Naive thymus-derived CD4-positive, alpha-beta T cell (primary cell): ENCODE measurements at regions not wholly inside any gene's neighbourhood (a gene's known extent, or its start where the extent isn't known, plus 50 kb on each side); places are given as distances from the start of the nearest gene placed in this dataset.

Experiments used
- ATAC-seq: fragments of 150-1000 bp; cut with Tn5 transposase; 2 replicates; pipeline ENCODE4 v1.10.0; 2021; ENCODE audit warnings: mild to moderate bottlenecking, moderate library complexity
- CTCF ChIA-PET: fragments of 350-600 bp; sonication (Branson Sonifier 250); formaldehyde crosslinking; loops from one replicate; lab custom pipeline; 2021; ENCODE audit warnings: antibody characterized with exemption; lab: Charles Lee
- POLR2A ChIA-PET: fragments of 350-600 bp; sonication (Branson Sonifier 250); formaldehyde crosslinking; loops from one replicate; lab custom pipeline; 2021; ENCODE audit warnings: antibody characterized with exemption, inconsistent platforms; lab: Charles Lee
- DNase-seq, 9 donors: peaks; one replicate each; pipeline versions ENCODE4 v3.0.0 to v3.0.0-alpha.2; 2020 to 2022; ENCODE audit warnings: mixed read lengths in 1 of 9
- H3K27ac ChIP-seq: one replicate; pipeline ENCODE4 v1.7.0; 2013; ENCODE audit warnings: mild to moderate bottlenecking, low read depth, low read length, moderate library complexity
- H3K27me3 ChIP-seq, 2 donors: one replicate each; pipeline ENCODE4 v1.7.0; 2013; ENCODE audit warnings: low read length in 2 of 2, mild to moderate bottlenecking in 2 of 2, moderate library complexity in 2 of 2; ENCODE audit not compliant: control insufficient read depth in 2 of 2, insufficient read depth in 2 of 2
- H3K36me3 ChIP-seq, 3 experiments: 1 replicate in 2 of 3; 2 replicates in 1 of 3; pipeline ENCODE4 v1.7.0; 2013; ENCODE audit warnings: low read length in 3 of 3, mild to moderate bottlenecking in 3 of 3, moderate library complexity in 1 of 3; ENCODE audit not compliant: insufficient read depth in 3 of 3, control insufficient read depth in 2 of 3
- H3K4me1 ChIP-seq, 2 donors: one replicate each; pipeline ENCODE4 v1.7.0; 2013; ENCODE audit warnings: low read length in 2 of 2, mild to moderate bottlenecking in 2 of 2, moderate library complexity in 1 of 2; ENCODE audit not compliant: control insufficient read depth in 2 of 2, insufficient read depth in 2 of 2
- H3K4me3 ChIP-seq: 2 replicates; pipeline ENCODE4 v1.7.0; 2013; ENCODE audit warnings: mild to moderate bottlenecking, low read length
- H3K9me3 ChIP-seq, 3 experiments: 1 replicate in 2 of 3; 2 replicates in 1 of 3; pipeline ENCODE4 v1.7.0; 2013; ENCODE audit warnings: low read length in 3 of 3; ENCODE audit not compliant: control insufficient read depth in 2 of 3
- H3K27ac Mint-ChIP-seq, 9 donors: one replicate each; pipeline ENCODE4 v1.8.0; 2020 to 2022; ENCODE audit warnings: mixed read lengths in 9 of 9, mild to moderate bottlenecking in 8 of 9, moderate library complexity in 5 of 9, inconsistent platforms in 2 of 9
- H3K27me3 Mint-ChIP-seq, 5 donors: one replicate each; pipeline ENCODE4 v1.8.0; 2021 to 2022; ENCODE audit warnings: mixed read lengths in 5 of 5, mild to moderate bottlenecking in 1 of 5
- H3K36me3 Mint-ChIP-seq, 5 donors: one replicate each; pipeline ENCODE4 v1.8.0; 2020 to 2022; ENCODE audit warnings: mixed read lengths in 5 of 5, mild to moderate bottlenecking in 3 of 5, inconsistent platforms in 1 of 5
- H3K4me1 Mint-ChIP-seq, 7 donors: one replicate each; pipeline ENCODE4 v1.8.0; 2020 to 2022; ENCODE audit warnings: mixed read lengths in 7 of 7, mild to moderate bottlenecking in 3 of 7, inconsistent platforms in 1 of 7
- H3K4me3 Mint-ChIP-seq, 10 donors: one replicate each; pipeline ENCODE4 v1.8.0; 2020 to 2022; ENCODE audit warnings: mild to moderate bottlenecking in 10 of 10, mixed read lengths in 10 of 10, moderate library complexity in 6 of 10, inconsistent platforms in 2 of 10
- H3K9me3 Mint-ChIP-seq, 11 donors: one replicate each; pipeline ENCODE4 v1.8.0; 2020 to 2022; ENCODE audit warnings: mixed read lengths in 11 of 11, mild to moderate bottlenecking in 4 of 11, inconsistent platforms in 1 of 11, moderate library complexity in 1 of 11
- intact Hi-C, 2 donors: fragments of 100-400 bp; cut with micrococcal nuclease; formaldehyde crosslinking; loops; one replicate each; pipeline ENCODE4 v1.15.1; 2023

- ChIA-PET POLR2A (interaction anchor here (0.6 kb wide), 1 partner anchor 15 kb away, joined by 5 read pairs; no protein-coding TSS in a partner anchor), CTCF (no interaction called here)
- Histone ChIP-seq H3K36me3 (no peaks in the 10 kb centered on the region), H3K4me3 (no peak overlapping the region), H3K27ac (no peak overlapping the region), H3K27me3 (no peaks in the 10 kb centered on the region), H3K9me3 (no peaks in the 10 kb centered on the region), H3K4me1 (no peaks in the 10 kb centered on the region)
- H3K4me1 Mint-ChIP-seq: no peaks in the 10 kb centered on the region
- peaks cover 0 to 2% (median 0%) of the 10 kb centered on the region in 11 donors for H3K9me3 Mint-ChIP-seq
- H3K27ac Mint-ChIP-seq: no peak overlapping the region
- ATAC-seq (no peak), DNase-seq (no peak)
- intact Hi-C loops: no loop called here
- H3K27me3 Mint-ChIP-seq: peaks cover 0 to 8% (median 3%) of the 10 kb centered on the region in 5 donors
- no peak overlapping the region for H3K4me3 Mint-ChIP-seq
- H3K36me3 Mint-ChIP-seq: peaks cover 0 to 5% (median 0%) of the 10 kb centered on the region in 5 donors
Measured at GRCh38 chr2:65511306-65511705, 78.9 kb upstream of the SPRED2 start.

DNA sequence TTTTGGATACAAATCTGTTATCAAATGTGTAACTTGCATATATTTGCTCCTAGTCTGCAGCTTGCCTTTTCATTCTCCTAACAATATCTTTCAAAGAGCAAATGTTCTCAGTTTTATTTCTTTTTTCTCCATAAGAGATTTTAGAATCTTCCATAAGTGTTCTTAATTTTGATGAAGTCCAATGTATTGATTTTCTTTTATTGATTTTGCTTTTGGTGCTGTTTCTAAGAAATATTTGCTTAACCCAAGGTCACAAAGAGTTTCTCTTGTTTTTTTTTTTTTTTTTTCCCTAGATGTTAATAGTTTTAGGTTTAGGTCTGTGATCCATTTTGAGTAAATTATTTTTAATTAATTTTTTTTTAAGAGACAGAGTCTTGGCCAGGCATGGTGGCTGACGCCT, 75.8 kb upstream of the SPRED2 start:
- Mint-ChIP-seq H3K27me3 (peaks cover 0 to 8% (median 3%) of the 10 kb centered on the region in 5 donors), H3K4me3 (no peak overlapping the region), H3K4me1 (no peaks in the 10 kb centered on the region), H3K36me3 (peaks cover 0 to 5% (median 0%) of the 10 kb centered on the region in 5 donors), H3K27ac (no peak overlapping the region), H3K9me3 (peaks cover 0 to 2% (median 0%) of the 10 kb centered on the region in 11 donors)
- Histone ChIP-seq H3K27me3 (no peaks in the 10 kb centered on the region), H3K36me3 (no peaks in the 10 kb centered on the region), H3K4me1 (no peaks in the 10 kb centered on the region), H3K27ac (no peak overlapping the region), H3K4me3 (no peak overlapping the region), H3K9me3 (no peaks in the 10 kb centered on the region)
- intact Hi-C loops: no loop called here
- ChIA-PET POLR2A (no interaction called here), CTCF (interaction anchor here (0.6 kb wide), 1 partner anchor 17 kb away, joined by 3 read pairs; no protein-coding TSS in a partner anchor)
- no peak for ATAC-seq
- no peak for DNase-seq

- Histone ChIP-seq H3K27me3 (no peaks in the 10 kb centered on the region), H3K36me3 (no peaks in the 10 kb centered on the region), H3K27ac (no peak overlapping the region), H3K9me3 (no peaks in the 10 kb centered on the region), H3K4me3 (no peak overlapping the region), H3K4me1 (no peaks in the 10 kb centered on the region)
- ChIA-PET CTCF (no interaction called here), POLR2A (no interaction called here)
- DNase-seq (no peak), ATAC-seq (no peak)
- Mint-ChIP-seq H3K27ac (no peak overlapping the region), H3K9me3 (peaks cover 0 to 2% (median 0%) of the 10 kb centered on the region in 11 donors), H3K36me3 (peaks cover 0 to 4% (median 0%) of the 10 kb centered on the region in 5 donors), H3K4me1 (no peaks in the 10 kb centered on the region), H3K4me3 (no peak overlapping the region), H3K27me3 (peaks cover 0 to 8% (median 3%) of the 10 kb centered on the region in 5 donors)
- intact Hi-C loops: no loop called here
Measured at GRCh38 chr2:65507102-65508069, 75.0 kb upstream of the SPRED2 start.

GRCh38 chr2:65504814-65505697, 72.7 kb upstream of the SPRED2 start:
- Histone ChIP-seq H3K4me3 (no peak overlapping the region), H3K36me3 (no peaks in the 10 kb centered on the region), H3K27ac (no peak overlapping the region), H3K9me3 (no peaks in the 10 kb centered on the region), H3K4me1 (no peaks in the 10 kb centered on the region), H3K27me3 (no peaks in the 10 kb centered on the region)
- Mint-ChIP-seq H3K9me3 (no peaks in the 10 kb centered on the region), H3K27me3 (peaks cover 0 to 5% (median 0%) of the 10 kb centered on the region in 5 donors), H3K4me3 (no peak overlapping the region), H3K36me3 (no peaks in the 10 kb centered on the region), H3K4me1 (no peaks in the 10 kb centered on the region), H3K27ac (no peak overlapping the region)
- no peak for DNase-seq
- intact Hi-C loops: no loop called here
- POLR2A ChIA-PET: no interaction called here
- CTCF ChIA-PET: no interaction called here
- ATAC-seq: no peak

GRCh38 chr2:65504201-65504600, 71.8 kb upstream of the SPRED2 start:
- Histone ChIP-seq H3K4me3 (no peak overlapping the region), H3K27ac (no peak overlapping the region), H3K36me3 (no peaks in the 10 kb centered on the region), H3K27me3 (no peaks in the 10 kb centered on the region), H3K4me1 (no peaks in the 10 kb centered on the region), H3K9me3 (no peaks in the 10 kb centered on the region)
- POLR2A ChIA-PET: no interaction called here
- CTCF ChIA-PET: no interaction called here
- no peaks in the 10 kb centered on the region for H3K4me1 Mint-ChIP-seq
- H3K9me3 Mint-ChIP-seq: no peaks in the 10 kb centered on the region
- no peak overlapping the region for H3K4me3 Mint-ChIP-seq
- H3K36me3 Mint-ChIP-seq: no peaks in the 10 kb centered on the region
- H3K27ac Mint-ChIP-seq: no peak overlapping the region
- intact Hi-C loops: no loop called here
- H3K27me3 Mint-ChIP-seq: peaks cover 0 to 5% (median 3%) of the 10 kb centered on the region in 5 donors
- DNase-seq (no peak), ATAC-seq (no peak)

- H3K27ac Mint-ChIP-seq: no peak overlapping the region
- no peak overlapping the region for H3K27ac ChIP-seq
- no peak for ATAC-seq
- no peaks in the 10 kb centered on the region for H3K36me3 Mint-ChIP-seq
- DNase-seq: no peak
- no peaks in the 10 kb centered on the region for H3K4me1 ChIP-seq
- intact Hi-C loops: no loop called here
- H3K4me3 ChIP-seq: no peak overlapping the region
- H3K9me3 ChIP-seq: no peaks in the 10 kb centered on the region
- H3K9me3 Mint-ChIP-seq: no peaks in the 10 kb centered on the region
- ChIA-PET CTCF (no interaction called here), POLR2A (no interaction called here)
- H3K27me3 ChIP-seq: no peaks in the 10 kb centered on the region
- no peaks in the 10 kb centered on the region for H3K36me3 ChIP-seq
- H3K4me3 Mint-ChIP-seq: no peak overlapping the region
- H3K27me3 Mint-ChIP-seq: peaks cover 2 to 8% (median 4%) of the 10 kb centered on the region in 5 donors
- no peaks in the 10 kb centered on the region for H3K4me1 Mint-ChIP-seq
Measured at GRCh38 chr2:65503746-65504145, 71.3 kb upstream of the SPRED2 start.
